Prostate gland (tissue), 2 donors: ENCODE measurements at regions not wholly inside any gene's neighbourhood (a gene's known extent, or its start where the extent isn't known, plus 50 kb on each side); places are given as distances from the start of the nearest gene placed in this dataset.

Source experiments
- DNase-seq: peaks from one replicate; pipeline ENCODE4 v3.0.0-alpha.2; 2019; ENCODE audit warnings: low spot score
- H3K27ac ChIP-seq, 2 donors: fragments of 200-600 bp; sonication (generic); 2 replicates each; pipeline ENCODE4 v1.5.1; 2017 to 2019
- H3K27me3 ChIP-seq: fragments of 200-600 bp; sonication (generic); replicated peaks from 2 replicates; pipeline ENCODE4 v1.5.1; 2019; ENCODE audit not compliant: insufficient read depth
- H3K36me3 ChIP-seq, 2 donors: fragments of 200-600 bp; sonication (generic); 1 replicate in 1 of 2; 2 replicates in 1 of 2; pipeline versions ENCODE4 v1.5.1 to v1.8.1; 2017 to 2019
- H3K4me1 ChIP-seq: fragments of 200-600 bp; sonication (generic); replicated peaks from 2 replicates; pipeline ENCODE4 v1.5.1; 2019
- H3K4me3 ChIP-seq, 2 donors: fragments of 200-600 bp; sonication (generic); 2 replicates each; pipeline ENCODE4 v1.5.1; 2017 to 2019
- H3K9me3 ChIP-seq: fragments of 200-600 bp; sonication (generic); 2 replicates; pipeline ENCODE4 v1.5.1; 2017
- POLR2A ChIP-seq: fragments of 450-650 bp; IDR thresholded peaks from one replicate; pipeline ENCODE4 v1.6.1; 2016; ENCODE audit warnings: antibody characterized with exemption, mild to moderate bottlenecking
- POLR2AphosphoS5 ChIP-seq: sonication (generic); formaldehyde crosslinking; IDR thresholded peaks from one replicate; pipeline ENCODE4 v1.6.1; 2017; ENCODE audit warnings: antibody characterized with exemption
- WGBS: methylation state at CpG from one replicate; pipeline ENCODE4 v1.1.5; 2018; 5-methylcytosine and 5-hydroxymethylcytosine counted together
- intact Hi-C: fragments of 100-400 bp; cut with DNase I; formaldehyde crosslinking; loops from one replicate; pipeline ENCODE4 v1.14.2; 2022
- TF ChIP-seq, protein P1 (sequence below), 4 experiments: fragments of 200-600 bp in 2 of 4; fragments of 450-650 bp in 2 of 4; sonication (generic) in 2 of 4; IDR thresholded peaks; 1 replicate in 3 of 4; 2 replicates in 1 of 4; pipeline ENCODE4 v1.5.1; 2016 to 2019; ENCODE audit warnings: antibody characterized with exemption in 4 of 4, mild to moderate bottlenecking in 2 of 4, moderate library complexity in 2 of 4

DNA sequence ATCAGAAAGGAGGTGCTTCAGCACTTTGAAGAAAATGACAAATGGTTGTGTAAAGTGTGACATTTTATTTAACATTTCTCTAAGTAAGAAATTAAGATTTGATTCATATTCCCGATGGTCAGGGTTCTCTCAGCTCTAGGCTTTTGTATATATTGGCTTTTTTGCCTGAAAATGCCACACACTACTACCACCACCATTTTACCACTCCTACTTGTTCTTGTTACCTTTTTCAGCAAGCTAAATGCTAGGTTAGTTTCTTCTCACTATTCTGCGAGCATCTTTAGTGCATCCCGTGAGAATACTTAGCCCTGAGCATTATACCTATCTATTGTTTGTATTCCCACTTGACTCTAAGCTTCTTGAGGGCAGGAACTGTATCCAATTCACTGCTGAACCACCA, 177.6 kb upstream of the MTNR1B start:
- 89% methylated on average over 3 of the region's 3 CpGs for WGBS
- H3K9me3 ChIP-seq = no peaks in the 10 kb centered on the region
- intact Hi-C loops = no loop called here

DNA sequence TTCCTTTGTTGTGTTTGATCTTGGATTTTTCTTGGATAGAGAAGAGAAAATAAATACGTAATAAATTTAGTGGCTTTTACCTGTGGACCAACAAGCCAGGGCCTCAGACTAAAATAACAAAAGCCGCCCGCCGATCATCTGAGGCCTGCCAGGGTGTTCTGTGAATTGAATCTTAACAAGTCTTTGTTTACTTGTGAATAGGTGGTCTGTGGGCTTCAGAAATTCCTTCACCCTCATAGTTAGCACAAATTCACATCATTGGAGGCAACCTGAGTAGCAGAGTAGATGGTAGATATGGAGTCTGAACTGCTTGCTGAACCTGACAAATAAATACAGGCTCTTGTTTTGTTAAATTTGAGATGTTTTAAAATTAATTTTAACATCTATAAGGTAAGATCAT, 176.3 kb upstream of the MTNR1B start:
- H3K9me3 ChIP-seq = no peaks in the 10 kb centered on the region
- intact Hi-C loops = no loop called here
- TF ChIP-seq POLR2A (no peak), POLR2AphosphoS5 (no peak)
- TF ChIP-seq, protein P1, sequence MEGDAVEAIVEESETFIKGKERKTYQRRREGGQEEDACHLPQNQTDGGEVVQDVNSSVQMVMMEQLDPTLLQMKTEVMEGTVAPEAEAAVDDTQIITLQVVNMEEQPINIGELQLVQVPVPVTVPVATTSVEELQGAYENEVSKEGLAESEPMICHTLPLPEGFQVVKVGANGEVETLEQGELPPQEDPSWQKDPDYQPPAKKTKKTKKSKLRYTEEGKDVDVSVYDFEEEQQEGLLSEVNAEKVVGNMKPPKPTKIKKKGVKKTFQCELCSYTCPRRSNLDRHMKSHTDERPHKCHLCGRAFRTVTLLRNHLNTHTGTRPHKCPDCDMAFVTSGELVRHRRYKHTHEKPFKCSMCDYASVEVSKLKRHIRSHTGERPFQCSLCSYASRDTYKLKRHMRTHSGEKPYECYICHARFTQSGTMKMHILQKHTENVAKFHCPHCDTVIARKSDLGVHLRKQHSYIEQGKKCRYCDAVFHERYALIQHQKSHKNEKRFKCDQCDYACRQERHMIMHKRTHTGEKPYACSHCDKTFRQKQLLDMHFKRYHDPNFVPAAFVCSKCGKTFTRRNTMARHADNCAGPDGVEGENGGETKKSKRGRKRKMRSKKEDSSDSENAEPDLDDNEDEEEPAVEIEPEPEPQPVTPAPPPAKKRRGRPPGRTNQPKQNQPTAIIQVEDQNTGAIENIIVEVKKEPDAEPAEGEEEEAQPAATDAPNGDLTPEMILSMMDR (IDR thresholded peaks at IDR 0.05) = no peak
- no peaks in the 10 kb centered on the region for H3K4me1 ChIP-seq
- no peak for DNase-seq
- H3K4me3 ChIP-seq = no peak overlapping the region
- H3K27ac ChIP-seq = no peak overlapping the region
- 92% methylated on average over 4 of the region's 4 CpGs for WGBS
- H3K36me3 ChIP-seq = no peaks in the 10 kb centered on the region
- H3K27me3 ChIP-seq = no peaks in the 10 kb centered on the region

More for the DNA sequence above, 177.6 kb upstream of the MTNR1B start:
- Histone ChIP-seq H3K4me1 (no peaks in the 10 kb centered on the region), H3K4me3 (no peak overlapping the region), H3K27ac (no peak overlapping the region), H3K27me3 (no peaks in the 10 kb centered on the region), H3K36me3 (no peaks in the 10 kb centered on the region)
- no peak for DNase-seq
- TF ChIP-seq, protein P1 (IDR thresholded peaks at IDR 0.05) = no peak
- TF ChIP-seq POLR2A (no peak), POLR2AphosphoS5 (no peak)

DNA sequence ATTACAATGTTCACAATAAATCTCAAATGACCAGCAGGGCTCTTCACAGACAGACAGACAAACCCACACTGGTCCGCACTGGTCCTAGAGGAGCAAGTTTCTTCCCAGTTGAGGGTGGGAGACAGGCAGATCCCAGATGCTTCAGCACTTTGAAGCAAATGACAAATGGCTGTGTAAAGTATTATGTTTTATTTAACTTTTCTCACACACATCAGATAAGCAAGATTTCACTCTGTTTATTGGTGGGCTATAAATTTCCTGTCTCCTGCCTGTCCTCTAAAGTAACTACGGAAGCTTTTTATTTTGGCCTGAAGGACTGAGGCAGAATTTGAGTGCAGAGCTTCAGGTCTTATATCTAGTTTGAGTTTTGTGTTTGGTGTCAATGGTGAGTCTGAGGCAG, 174.7 kb upstream of the MTNR1B start:
- intact Hi-C loops = no loop called here
- Histone ChIP-seq H3K4me1 (no peaks in the 10 kb centered on the region), H3K4me3 (no peak overlapping the region), H3K9me3 (no peaks in the 10 kb centered on the region), H3K36me3 (no peaks in the 10 kb centered on the region), H3K27ac (no peak overlapping the region), H3K27me3 (no peaks in the 10 kb centered on the region)
- DNase-seq = no peak
- TF ChIP-seq POLR2A (no peak), POLR2AphosphoS5 (no peak)
- TF ChIP-seq, protein P1 (IDR thresholded peaks at IDR 0.05) = no peak
- 26% methylated on average over 2 of the region's 2 CpGs for WGBS

DNA sequence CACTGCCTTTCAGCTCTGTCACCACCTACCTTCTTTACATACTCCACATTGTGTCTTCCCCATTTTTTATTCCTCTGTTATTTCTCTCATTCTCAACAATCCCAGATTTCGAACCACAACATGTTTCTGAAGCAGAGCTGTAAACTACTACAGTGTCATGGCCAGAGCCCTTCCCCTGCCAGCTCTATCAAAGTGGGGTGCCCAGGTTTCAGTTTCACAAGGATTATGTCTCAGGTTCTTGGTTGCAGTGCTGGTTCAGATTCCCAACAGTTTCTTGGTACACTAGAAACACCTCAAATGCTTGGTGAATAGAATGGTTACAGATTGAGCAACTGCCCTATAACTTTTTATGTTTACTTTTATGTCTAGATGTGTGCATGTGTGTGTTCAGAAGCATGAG, 172.7 kb upstream of the MTNR1B start:
- Histone ChIP-seq H3K27me3 (no peaks in the 10 kb centered on the region), H3K4me1 (no peaks in the 10 kb centered on the region), H3K27ac (no peak overlapping the region), H3K36me3 (no peaks in the 10 kb centered on the region), H3K9me3 (no peaks in the 10 kb centered on the region), H3K4me3 (no peak overlapping the region)
- WGBS = 91% methylated on average over 1 of the region's 1 CpG
- intact Hi-C loops = no loop called here
- no peak for DNase-seq
- TF ChIP-seq POLR2AphosphoS5 (no peak), POLR2A (no peak)
- TF ChIP-seq, protein P1 (IDR thresholded peaks at IDR 0.05) = no peak

DNA sequence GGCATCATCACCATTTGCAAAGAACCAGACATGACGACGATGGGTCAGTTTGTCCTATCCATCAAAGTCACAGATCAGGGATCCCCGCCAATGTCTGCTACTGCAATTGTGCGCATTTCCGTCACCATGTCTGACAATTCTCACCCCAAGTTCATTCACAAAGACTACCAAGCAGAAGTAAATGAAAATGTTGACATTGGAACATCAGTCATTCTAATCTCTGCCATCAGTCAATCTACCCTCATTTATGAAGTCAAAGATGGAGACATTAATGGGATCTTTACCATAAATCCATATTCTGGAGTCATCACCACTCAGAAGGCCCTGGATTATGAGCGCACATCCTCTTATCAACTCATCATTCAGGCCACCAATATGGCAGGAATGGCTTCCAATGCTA, 171.6 kb upstream of the MTNR1B start:
- Histone ChIP-seq H3K36me3 (no peaks in the 10 kb centered on the region), H3K4me3 (no peak overlapping the region), H3K27ac (no peak overlapping the region), H3K4me1 (no peaks in the 10 kb centered on the region), H3K27me3 (no peaks in the 10 kb centered on the region), H3K9me3 (no peaks in the 10 kb centered on the region)
- TF ChIP-seq, protein P1 (IDR thresholded peaks at IDR 0.05) = no peak
- TF ChIP-seq POLR2AphosphoS5 = no peak
- no peak for TF ChIP-seq POLR2A
- 96% methylated on average over 6 of the region's 6 CpGs for WGBS
- intact Hi-C loops = no loop called here
- DNase-seq = no peak
